GM19455 (cell line): ENCODE measurements at regions not wholly inside any gene's neighbourhood (a gene's known extent, or its start where the extent isn't known, plus 50 kb on each side); places are given as distances from the start of the nearest gene placed in this dataset.

Experiments used
- ATAC-seq: cut with Tn5 transposase; IDR thresholded peaks from one replicate; pipeline ENCODE4 v1.9.1; 2021; ENCODE audit not compliant: unreplicated experiment

GRCh38 chr4:163863082-163863481 is 368.6 kb downstream of the TMA16 start:
- ATAC-seq = no peak

GRCh38 chr4:163865010-163865409 is 370.5 kb downstream of the TMA16 start:
- ATAC-seq = no peak

GRCh38 chr4:163866728-163867315 is 372.3 kb downstream of the TMA16 start:
- no peak for ATAC-seq

GRCh38 chr4:163868445-163868844 is 374.0 kb downstream of the TMA16 start:
- ATAC-seq = no peak

GRCh38 chr4:163871078-163871477 is 376.6 kb downstream of the TMA16 start:
- no peak for ATAC-seq

GRCh38 chr4:163875327-163875726 is 380.8 kb downstream of the TMA16 start:
- ATAC-seq = no peak

- no peak for ATAC-seq
Measured at GRCh38 chr4:163878336-163879121, 384.0 kb downstream of the TMA16 start.

GRCh38 chr4:163892417-163892816 is 397.9 kb downstream of the TMA16 start:
- ATAC-seq = no peak

GRCh38 chr4:163895378-163896005 is 401.0 kb downstream of the TMA16 start:
- ATAC-seq = no peak

- no peak for ATAC-seq
Measured at GRCh38 chr4:163901319-163901718, 406.8 kb downstream of the TMA16 start.

- ATAC-seq = no peak
Measured at GRCh38 chr4:163902417-163902816, 407.9 kb downstream of the TMA16 start.

- no peak for ATAC-seq
Measured at GRCh38 chr4:163911891-163912290, 417.4 kb downstream of the TMA16 start.

- ATAC-seq = no peak
Measured at GRCh38 chr4:163913571-163913970, 419.1 kb downstream of the TMA16 start.

GRCh38 chr4:163915896-163916295 is 421.4 kb downstream of the TMA16 start:
- no peak for ATAC-seq

- ATAC-seq = no peak
Measured at GRCh38 chr4:163920426-163920825, 425.9 kb downstream of the TMA16 start.

GRCh38 chr4:163922302-163922701 is 427.8 kb downstream of the TMA16 start:
- no peak for ATAC-seq

- no peak for ATAC-seq
Measured at GRCh38 chr4:163923092-163923491, 428.6 kb downstream of the TMA16 start.

- no peak for ATAC-seq
Measured at GRCh38 chr4:163930086-163930485, 435.6 kb downstream of the TMA16 start.

GRCh38 chr4:163932504-163932903 is 438.0 kb downstream of the TMA16 start:
- ATAC-seq = no peak

- no peak for ATAC-seq
Measured at GRCh38 chr4:163939597-163939996, 445.1 kb downstream of the TMA16 start.

GRCh38 chr4:163941221-163941905 is 446.9 kb downstream of the TMA16 start:
- no peak for ATAC-seq
